Astrocyte of the spinal cord (primary cell): ENCODE measurements at regions not wholly inside any gene's neighbourhood (a gene's known extent, or its start where the extent isn't known, plus 50 kb on each side); places are given as distances from the start of the nearest gene placed in this dataset.

Source experiments
- DNase-seq: peaks from one replicate; pipeline ENCODE4 v3.0.0; 2011; ENCODE audit warnings: low read depth, low spot score
- H3K4me3 ChIP-seq: 2 replicates; pipeline ENCODE4 v1.5.1; 2011; ENCODE audit warnings: low read depth, mild to moderate bottlenecking, low read length, moderate library complexity
- in situ Hi-C: cut with HindIII; loops from 2 replicates; pipeline ENCODE4 v1.10.0; 2017; ENCODE audit warnings: low sequenced_read_pairs
- TF ChIP-seq, protein P1 (sequence below): IDR thresholded peaks from 2 replicates; pipeline ENCODE4 v1.5.1; 2012; ENCODE audit warnings: low read depth, mild to moderate bottlenecking, low read length, inconsistent platforms

DNA sequence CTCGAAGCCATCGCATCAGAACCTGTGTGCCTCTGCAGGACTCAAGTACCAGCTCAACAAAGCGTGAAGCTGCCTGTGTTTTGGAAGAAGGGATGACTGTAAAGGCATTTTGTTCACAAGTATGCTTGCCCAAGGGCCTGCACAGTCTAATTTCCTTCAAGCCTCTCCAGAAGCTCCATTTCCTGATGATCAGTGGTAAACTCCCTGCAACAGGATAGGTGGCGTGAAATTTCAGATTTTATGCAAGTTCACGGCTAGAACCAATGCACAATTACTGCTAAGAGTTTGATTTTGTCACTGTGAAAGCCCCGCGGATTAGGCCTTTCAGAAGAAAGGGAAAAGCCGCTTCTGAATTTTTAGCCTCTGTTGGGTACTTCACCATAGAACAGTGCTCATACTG, 89.2 kb upstream of the TAPT1 start:
- H3K4me3 ChIP-seq: no peak overlapping the region
- in situ Hi-C loops: no loop called here
- no peak for DNase-seq
- TF ChIP-seq, protein P1, sequence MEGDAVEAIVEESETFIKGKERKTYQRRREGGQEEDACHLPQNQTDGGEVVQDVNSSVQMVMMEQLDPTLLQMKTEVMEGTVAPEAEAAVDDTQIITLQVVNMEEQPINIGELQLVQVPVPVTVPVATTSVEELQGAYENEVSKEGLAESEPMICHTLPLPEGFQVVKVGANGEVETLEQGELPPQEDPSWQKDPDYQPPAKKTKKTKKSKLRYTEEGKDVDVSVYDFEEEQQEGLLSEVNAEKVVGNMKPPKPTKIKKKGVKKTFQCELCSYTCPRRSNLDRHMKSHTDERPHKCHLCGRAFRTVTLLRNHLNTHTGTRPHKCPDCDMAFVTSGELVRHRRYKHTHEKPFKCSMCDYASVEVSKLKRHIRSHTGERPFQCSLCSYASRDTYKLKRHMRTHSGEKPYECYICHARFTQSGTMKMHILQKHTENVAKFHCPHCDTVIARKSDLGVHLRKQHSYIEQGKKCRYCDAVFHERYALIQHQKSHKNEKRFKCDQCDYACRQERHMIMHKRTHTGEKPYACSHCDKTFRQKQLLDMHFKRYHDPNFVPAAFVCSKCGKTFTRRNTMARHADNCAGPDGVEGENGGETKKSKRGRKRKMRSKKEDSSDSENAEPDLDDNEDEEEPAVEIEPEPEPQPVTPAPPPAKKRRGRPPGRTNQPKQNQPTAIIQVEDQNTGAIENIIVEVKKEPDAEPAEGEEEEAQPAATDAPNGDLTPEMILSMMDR: no peak

DNA sequence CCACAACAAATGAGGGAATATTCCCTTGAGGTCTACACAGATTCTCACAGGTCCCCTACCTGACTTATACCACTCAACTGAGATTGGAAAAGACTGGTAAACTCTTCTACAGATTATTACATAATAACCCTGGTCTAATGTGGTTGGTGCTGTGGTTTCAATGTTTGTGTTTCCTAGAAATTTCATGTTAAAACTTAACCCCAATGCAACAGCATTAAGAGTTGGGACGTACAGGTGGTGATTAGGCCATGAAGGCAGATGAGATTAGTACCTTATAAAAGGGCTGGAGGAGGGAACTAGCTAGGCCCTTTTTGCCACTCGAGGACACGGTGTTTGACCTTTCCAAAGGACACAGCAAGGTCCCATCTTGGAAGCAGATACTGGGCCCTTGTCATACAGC, 84.3 kb upstream of the TAPT1 start:
- TF ChIP-seq, protein P1: no peak
- no peak overlapping the region for H3K4me3 ChIP-seq
- DNase-seq: no peak
- in situ Hi-C loops: no loop called here

DNA sequence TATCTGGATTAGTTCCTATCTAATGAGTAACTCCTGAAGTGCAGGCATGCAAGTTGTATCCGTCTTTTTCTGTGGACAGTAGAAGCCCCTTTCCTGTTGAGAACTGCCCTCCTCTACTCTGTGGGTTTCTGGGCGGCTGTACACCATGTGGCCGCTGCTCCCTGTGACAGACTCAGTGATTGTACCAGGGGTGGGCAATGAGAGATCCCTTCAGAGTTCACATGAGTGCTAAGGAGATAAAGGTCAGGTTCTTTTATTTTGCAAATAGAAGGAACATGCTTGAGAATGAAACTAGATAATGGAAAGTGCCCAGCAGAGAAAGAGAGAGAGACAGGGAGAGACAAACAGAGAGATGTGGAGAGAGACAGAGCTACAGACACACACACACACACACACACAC, 76.4 kb upstream of the TAPT1 start:
- DNase-seq: no peak
- TF ChIP-seq, protein P1: no peak
- in situ Hi-C loops: no loop called here
- no peak overlapping the region for H3K4me3 ChIP-seq

DNA sequence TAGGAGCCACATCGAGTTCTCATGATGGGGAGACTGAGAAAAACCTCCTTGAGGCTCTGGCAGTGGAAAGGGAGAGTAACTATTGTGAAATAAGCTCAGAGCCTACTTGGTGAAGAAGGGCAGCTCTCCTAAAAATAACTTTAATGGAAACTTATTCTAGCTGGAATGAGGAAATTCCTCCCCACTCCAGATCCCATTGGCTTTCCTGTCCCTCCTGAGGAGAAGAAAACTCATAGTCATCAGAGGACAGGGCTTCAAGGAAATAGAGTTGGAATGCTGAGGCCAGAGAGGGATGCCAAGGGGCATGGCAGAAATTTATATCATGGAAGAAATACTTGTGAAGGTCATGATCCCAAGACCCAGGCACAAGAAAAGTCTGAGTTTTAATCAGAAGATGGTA, 70.7 kb upstream of the TAPT1 start:
- in situ Hi-C loops: no loop called here
- no peak overlapping the region for H3K4me3 ChIP-seq
- DNase-seq: no peak
- TF ChIP-seq, protein P1: no peak

DNA sequence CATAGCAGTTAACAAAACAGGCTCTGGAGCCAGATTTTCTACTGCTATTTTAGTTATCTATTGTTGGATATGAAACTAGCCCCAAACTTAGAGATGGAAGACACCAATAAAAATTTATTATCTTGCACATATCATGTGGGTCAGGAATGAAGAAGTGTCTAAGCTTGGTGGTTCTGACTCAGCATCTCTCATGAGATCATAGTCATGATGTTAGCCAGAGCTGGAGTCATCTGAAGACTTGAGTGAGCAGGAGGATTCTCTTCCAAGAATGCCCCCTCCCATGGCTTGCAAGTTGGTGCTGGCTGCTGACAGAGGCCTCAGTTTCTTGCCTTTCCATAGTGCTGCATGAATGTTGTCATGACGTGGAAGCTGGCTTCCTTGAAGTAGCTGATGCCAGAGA, 68.2 kb upstream of the TAPT1 start:
- DNase-seq: no peak
- in situ Hi-C loops: no loop called here
- TF ChIP-seq, protein P1: no peak
- H3K4me3 ChIP-seq: no peak overlapping the region

DNA sequence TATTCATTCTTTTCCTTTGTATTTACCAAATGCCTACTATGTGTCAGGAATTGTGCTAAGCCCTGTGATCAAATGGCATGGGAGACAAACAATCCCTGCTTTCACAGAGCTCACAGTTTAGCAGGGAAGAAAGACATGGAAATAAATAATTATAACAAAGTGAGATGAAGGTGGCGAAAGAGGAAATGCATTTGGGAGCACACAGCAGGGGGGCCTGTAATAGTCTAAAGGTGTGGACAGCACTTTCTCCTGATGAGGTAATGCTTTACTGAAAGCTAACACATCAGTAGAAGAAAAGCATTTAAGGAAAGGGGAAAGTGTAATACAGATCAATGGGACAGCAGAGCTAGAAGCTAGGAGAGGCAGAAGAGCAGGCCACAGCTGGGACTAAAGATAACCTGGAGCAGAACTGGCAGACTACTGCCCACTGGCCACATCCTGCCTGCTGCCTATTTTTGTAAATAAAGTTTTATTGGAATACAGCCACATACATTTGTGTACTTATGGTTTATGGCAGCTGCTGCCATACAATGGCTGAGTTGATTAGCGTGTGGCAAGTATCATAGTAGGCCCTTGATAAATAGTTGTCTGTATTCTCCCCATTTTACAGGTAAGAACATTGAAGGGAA, 67.1 kb upstream of the TAPT1 start:
- no peak for DNase-seq
- TF ChIP-seq, protein P1: no peak
- H3K4me3 ChIP-seq: no peak overlapping the region
- in situ Hi-C loops: no loop called here

DNA sequence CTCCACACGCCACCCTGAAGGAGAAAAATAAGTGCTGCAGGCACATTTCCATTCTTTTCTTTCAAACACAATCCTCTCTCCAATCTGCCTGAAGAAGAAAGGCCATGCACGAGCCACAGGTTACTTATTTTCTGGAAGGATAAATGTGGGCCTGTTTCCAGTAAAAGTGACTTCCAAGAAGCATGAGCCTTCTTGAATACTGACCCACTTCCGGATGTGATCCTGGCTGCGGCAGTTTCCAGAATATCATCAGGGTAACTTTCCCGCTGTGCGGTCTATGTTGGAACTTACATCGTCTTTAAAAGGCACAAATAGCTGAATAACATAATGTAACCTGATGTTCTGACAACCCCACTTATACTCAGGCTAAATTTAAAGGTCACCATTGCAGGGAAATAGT, 66.3 kb upstream of the TAPT1 start:
- no peak for DNase-seq
- TF ChIP-seq, protein P1: no peak
- in situ Hi-C loops: no loop called here
- no peak overlapping the region for H3K4me3 ChIP-seq
